Hindlimb muscle (tissue), 1 donor: ENCODE measurements at regions not wholly inside any gene's neighbourhood (a gene's known extent, or its start where the extent isn't known, plus 50 kb on each side); places are given as distances from the start of the nearest gene placed in this dataset.
"Not testable (repeated sequence)": the region's sequence is repeated elsewhere in the genome, so short reads cannot be mapped to it uniquely, and the experiment has no call there.

Experiments used
- DNase-seq: peaks from one replicate; pipeline ENCODE4 v3.0.0-alpha.2; 2013

GRCh38 chr12:42756841-42757623 lies 167.5 kb upstream of the PRICKLE1 start:
- no peak for DNase-seq

GRCh38 chr12:42750356-42750755 lies 160.8 kb upstream of the PRICKLE1 start:
- DNase-seq = no peak

- DNase-seq = no peak
Observed at GRCh38 chr12:42749239-42749638, 159.7 kb upstream of the PRICKLE1 start.

GRCh38 chr12:42744539-42745182 lies 155.1 kb upstream of the PRICKLE1 start:
- DNase-seq = no peak

- no peak for DNase-seq
Observed at GRCh38 chr12:42742716-42743115, 153.2 kb upstream of the PRICKLE1 start.

- DNase-seq = no peak
Observed at GRCh38 chr12:42741771-42742510, 152.4 kb upstream of the PRICKLE1 start.

- DNase-seq = peak; percentile 40
Observed at GRCh38 chr12:42741091-42741490, 151.5 kb upstream of the PRICKLE1 start.

- DNase-seq = no peak
Observed at GRCh38 chr12:42737398-42737797, 147.9 kb upstream of the PRICKLE1 start.

- no peak for DNase-seq
Observed at GRCh38 chr12:42735861-42736361, 146.4 kb upstream of the PRICKLE1 start.

GRCh38 chr12:42733911-42734310 lies 144.4 kb upstream of the PRICKLE1 start:
- DNase-seq = no peak

GRCh38 chr12:42732908-42733411 lies 143.4 kb upstream of the PRICKLE1 start:
- DNase-seq = no peak

GRCh38 chr12:42730291-42730690 lies 140.7 kb upstream of the PRICKLE1 start:
- no peak for DNase-seq

GRCh38 chr12:42729535-42729900 lies 140.0 kb upstream of the PRICKLE1 start:
- DNase-seq = no peak

GRCh38 chr12:42728770-42729534 lies 139.4 kb upstream of the PRICKLE1 start:
- no peak for DNase-seq

- DNase-seq = no peak
Observed at GRCh38 chr12:42728287-42728686, 138.7 kb upstream of the PRICKLE1 start.

GRCh38 chr12:42725809-42726208 lies 136.3 kb upstream of the PRICKLE1 start:
- no peak for DNase-seq

GRCh38 chr12:42716491-42716891 lies 126.9 kb upstream of the PRICKLE1 start:
- DNase-seq = no peak

GRCh38 chr12:42713566-42713965 lies 124.0 kb upstream of the PRICKLE1 start:
- DNase-seq = not testable (repeated sequence)

GRCh38 chr12:42708374-42708773 lies 118.8 kb upstream of the PRICKLE1 start:
- DNase-seq = not testable (repeated sequence)

- no peak for DNase-seq
Observed at GRCh38 chr12:42707312-42708226, 118.0 kb upstream of the PRICKLE1 start.

GRCh38 chr12:42706321-42706720 lies 116.8 kb upstream of the PRICKLE1 start:
- DNase-seq = no peak
